Suppressor macrophage treated with lipopolysaccharide for 4 hours (primary cell): ENCODE measurements at regions not wholly inside any gene's neighbourhood (a gene's known extent, or its start where the extent isn't known, plus 50 kb on each side); places are given as distances from the start of the nearest gene placed in this dataset.

Experiments used
- DNase-seq: peaks from one replicate; pipeline ENCODE4 v3.0.0-alpha.2; 2020

- no peak for DNase-seq
Measured at GRCh38 chr13:73599232-73600128, 534.7 kb downstream of the KLF12 start.

GRCh38 chr13:73598020-73598712 lies 536.0 kb downstream of the KLF12 start:
- DNase-seq = no peak

GRCh38 chr13:73596382-73596781 lies 537.6 kb downstream of the KLF5 start:
- DNase-seq = no peak

- no peak for DNase-seq
Measured at GRCh38 chr13:73593199-73593765, 534.5 kb downstream of the KLF5 start.

GRCh38 chr13:73591861-73592260 lies 533.1 kb downstream of the KLF5 start:
- no peak for DNase-seq

DNA sequence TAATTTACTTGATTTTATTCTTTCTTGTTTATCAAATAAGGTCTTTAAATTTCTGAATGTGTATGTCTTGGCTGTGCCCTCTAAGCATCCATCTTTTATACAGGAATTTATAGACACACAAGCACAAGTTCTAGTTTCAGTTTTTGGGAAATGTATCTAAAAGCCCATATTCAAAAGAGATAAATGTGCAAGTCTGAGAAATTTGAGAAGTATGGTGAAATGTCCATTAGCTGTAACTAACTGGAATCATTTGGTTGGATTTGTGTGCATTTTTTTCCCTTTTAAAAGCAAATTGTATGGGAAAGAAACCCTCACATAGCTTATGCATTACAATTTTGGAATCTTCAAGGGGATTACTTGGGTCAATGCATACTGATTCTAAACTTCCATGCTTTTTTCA lies 532.0 kb downstream of the KLF5 start:
- no peak for DNase-seq

- no peak for DNase-seq
Measured at GRCh38 chr13:73585236-73585635, 526.4 kb downstream of the KLF5 start.

DNA sequence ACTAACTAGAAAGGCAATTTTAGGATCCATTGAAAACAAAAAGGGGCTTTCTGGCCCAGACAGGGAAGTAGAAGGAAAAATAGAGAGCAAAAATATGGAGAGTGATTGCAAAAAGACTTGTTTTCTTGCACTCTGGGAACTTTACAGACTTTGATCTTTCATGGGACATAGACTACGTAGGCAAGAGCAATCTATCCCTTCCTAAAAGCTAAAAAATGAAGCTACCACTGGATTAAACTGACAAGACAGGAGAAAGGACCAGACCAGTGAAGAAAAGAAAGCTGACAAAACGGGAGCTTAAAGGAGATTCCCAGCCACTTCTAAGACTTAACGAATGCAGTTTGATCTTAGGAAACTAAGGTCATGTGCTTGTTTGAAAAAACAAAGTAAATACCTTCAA lies 524.5 kb downstream of the KLF5 start:
- no peak for DNase-seq

- no peak for DNase-seq
Measured at GRCh38 chr13:73580513-73581267, 521.9 kb downstream of the KLF5 start.

GRCh38 chr13:73579574-73580274 lies 520.9 kb downstream of the KLF5 start:
- no peak for DNase-seq

- DNase-seq = no peak
Measured at GRCh38 chr13:73578251-73578875, 519.6 kb downstream of the KLF5 start.

GRCh38 chr13:73576291-73576690 lies 517.5 kb downstream of the KLF5 start:
- no peak for DNase-seq

GRCh38 chr13:73572824-73573223 lies 514.0 kb downstream of the KLF5 start:
- DNase-seq = no peak

DNA sequence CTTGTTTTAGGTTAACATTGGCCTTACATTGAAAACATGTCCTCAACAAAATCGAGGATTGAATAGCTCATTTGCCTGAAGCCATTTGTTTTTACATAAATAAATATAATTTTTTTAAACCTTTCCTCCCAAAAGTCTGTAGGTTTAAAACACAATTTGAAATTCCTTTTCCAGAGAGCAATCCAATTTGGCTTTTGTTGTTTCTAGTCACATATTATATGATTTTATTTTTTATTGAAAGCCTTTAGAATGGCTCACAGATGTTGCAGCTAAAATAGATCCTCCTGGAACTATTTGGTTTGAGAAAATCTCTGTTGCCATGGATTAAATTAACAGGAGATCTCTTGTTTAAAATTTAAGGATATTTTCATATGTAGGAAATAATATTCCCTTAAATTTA lies 512.6 kb downstream of the KLF5 start:
- no peak for DNase-seq

GRCh38 chr13:73556902-73557301 lies 498.1 kb downstream of the KLF5 start:
- no peak for DNase-seq

DNA sequence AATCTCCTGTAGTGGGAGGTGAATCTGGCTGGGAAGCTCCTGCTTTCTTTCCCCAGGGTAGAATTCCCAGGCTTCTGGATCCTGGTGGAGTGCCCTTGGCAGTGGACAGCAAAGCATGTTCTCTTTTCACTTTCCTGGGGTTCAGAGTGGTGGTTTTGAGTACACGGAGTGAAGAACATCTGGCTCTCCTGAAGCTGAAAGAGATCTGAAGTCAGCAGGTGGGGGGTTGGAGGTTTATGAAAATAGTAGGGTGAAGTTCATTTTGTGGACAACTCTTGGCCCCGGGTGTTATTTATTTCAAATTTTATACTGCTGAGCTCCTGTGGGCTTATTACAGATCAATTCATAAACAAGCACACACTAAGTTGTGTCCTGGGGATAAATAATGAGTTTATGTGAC lies 497.3 kb downstream of the KLF5 start:
- DNase-seq = no peak

GRCh38 chr13:73551736-73552135 lies 492.9 kb downstream of the KLF5 start:
- DNase-seq = no peak

DNA sequence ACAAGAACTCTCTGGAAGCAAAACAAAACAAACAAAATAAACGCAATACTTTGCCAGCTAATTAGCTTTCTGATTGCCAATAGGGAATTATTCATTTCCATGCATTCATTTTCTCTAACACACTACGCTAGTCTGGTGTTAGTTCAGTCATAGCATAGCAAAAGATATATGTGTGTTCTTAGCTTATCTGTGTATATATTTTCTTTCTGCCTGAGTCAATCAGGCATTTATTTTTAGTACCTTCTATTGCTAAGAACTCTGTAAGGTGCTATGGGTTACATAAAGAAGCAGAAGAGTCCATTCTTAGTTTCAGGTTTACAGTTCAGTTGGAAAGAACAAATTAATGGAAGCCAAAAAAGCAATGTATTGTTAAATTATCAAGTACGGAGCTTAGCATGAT lies 490.9 kb downstream of the KLF5 start:
- no peak for DNase-seq

DNA sequence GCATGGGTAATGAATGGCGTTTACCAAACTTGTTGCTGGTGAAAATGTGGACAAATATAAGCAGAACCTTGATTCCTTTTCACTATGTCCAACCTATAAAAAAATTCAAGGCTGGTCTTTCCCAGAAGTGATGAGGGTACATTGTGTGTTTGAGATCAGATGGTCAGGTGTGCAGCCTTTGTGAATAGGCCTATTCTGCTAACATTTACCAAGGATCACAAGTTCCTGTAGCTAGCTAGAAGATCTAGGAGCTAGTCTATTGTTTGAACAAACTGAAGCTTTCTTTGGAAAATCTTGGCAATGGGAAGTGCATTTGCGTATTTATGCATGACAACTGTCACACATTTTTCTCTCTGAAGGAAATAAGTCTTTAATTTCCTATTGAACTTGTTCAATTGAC lies 489.6 kb downstream of the KLF5 start:
- no peak for DNase-seq

DNA sequence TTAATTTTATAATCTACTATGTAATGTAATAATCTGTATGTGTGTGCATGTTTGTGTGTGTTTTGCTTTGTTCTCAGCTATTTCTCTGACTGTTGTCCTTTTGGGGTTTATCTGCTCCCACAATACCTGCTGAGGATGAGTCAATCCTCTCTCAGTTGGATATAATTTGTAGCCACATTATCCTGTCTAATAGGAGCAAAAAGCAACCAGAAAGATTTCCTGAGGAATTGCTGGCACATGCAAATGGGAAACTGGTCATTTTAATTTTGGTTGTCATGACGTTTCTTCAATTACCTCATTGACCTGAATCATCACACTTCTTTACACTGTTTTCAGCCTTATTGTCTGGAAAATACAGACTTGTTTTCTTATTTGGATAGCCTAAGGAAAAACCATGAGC lies 488.4 kb downstream of the KLF5 start:
- DNase-seq = no peak

- DNase-seq = no peak
Measured at GRCh38 chr13:73544175-73544574, 485.4 kb downstream of the KLF5 start.

GRCh38 chr13:73542446-73542845 lies 483.6 kb downstream of the KLF5 start:
- DNase-seq = no peak
